HEK293 (cell line): ENCODE measurements at regions not wholly inside any gene's neighbourhood (a gene's known extent, or its start where the extent isn't known, plus 50 kb on each side); places are given as distances from the start of the nearest gene placed in this dataset.
A peak's percentile ranks its signal among the peaks of the same experiment; 100 is the strongest.

Source experiments
- CTCF ChIA-PET: fragments of 350-600 bp; formaldehyde crosslinking; extraction: SDS; loops from one replicate; lab custom pipeline; 2021; ENCODE audit warnings: antibody characterized with exemption; lab: Yijun Ruan, JAX
- POLR2A ChIA-PET: fragments of 300-600 bp; formaldehyde crosslinking; extraction: SDS; loops from one replicate; lab custom pipeline; 2020; ENCODE audit warnings: antibody characterized with exemption, inconsistent platforms; lab: Yijun Ruan, JAX
- H3K27ac ChIP-seq: fragments of 200-500 bp; sonication (Bioruptor generic); 2 replicates; pipeline ENCODE4 v1.5.1; 2014; ENCODE audit warnings: low read depth, low read length, control low read depth, inconsistent platforms; ENCODE audit errors: extremely low read depth
- H3K36me3 ChIP-seq, 2 experiments: fragments of 200-500 bp in 1 of 2; sonication (Bioruptor generic) in 1 of 2; 1 replicate in 1 of 2; 2 replicates in 1 of 2; pipeline ENCODE4 v1.5.1; 2014 to 2017; ENCODE audit warnings: inconsistent platforms in 2 of 2, low read length in 2 of 2; ENCODE audit not compliant: control insufficient read depth in 2 of 2, insufficient read depth in 1 of 2
- H3K4me1 ChIP-seq: fragments of 200-500 bp; sonication (Bioruptor generic); 2 replicates; pipeline ENCODE4 v1.5.1; 2014; ENCODE audit warnings: mild to moderate bottlenecking, low read length, inconsistent platforms; ENCODE audit not compliant: control insufficient read depth, insufficient read depth
- H3K4me3 ChIP-seq: 2 replicates; pipeline ENCODE4 v1.5.1; 2011; ENCODE audit warnings: low read depth, mild to moderate bottlenecking, control low read depth, low read length, moderate library complexity
- H3K9me3 ChIP-seq: fragments of 200-500 bp; sonication (Bioruptor generic); 2 replicates; pipeline ENCODE4 v1.5.1; 2014; ENCODE audit warnings: low read depth, low read length, inconsistent platforms; ENCODE audit not compliant: control insufficient read depth, insufficient read depth
- BCL11B ChIP-seq: fragments of 450-650 bp; formaldehyde crosslinking; IDR thresholded peaks from 2 replicates; pipeline ENCODE4 v1.5.1; 2016; ENCODE audit warnings: low read depth, missing biosample characterization, missing genetic modification characterization
- HOXA7 ChIP-seq: sonication (generic); formaldehyde crosslinking; IDR thresholded peaks from 2 replicates; pipeline ENCODE4 v1.8.1; 2022; ENCODE audit warnings: missing genetic modification reagents, borderline replicate concordance
- KLF1 ChIP-seq: fragments of 450-650 bp; formaldehyde crosslinking; IDR thresholded peaks from 2 replicates; pipeline ENCODE4 v1.5.1; 2016; ENCODE audit warnings: missing biosample characterization, missing genetic modification characterization
- MEIS1 ChIP-seq: sonication (generic); formaldehyde crosslinking; IDR thresholded peaks from 2 replicates; pipeline ENCODE4 v1.8.1; 2022; ENCODE audit warnings: missing genetic modification reagents, mild to moderate bottlenecking, borderline replicate concordance
- SALL2 ChIP-seq: fragments of 450-650 bp; formaldehyde crosslinking; IDR thresholded peaks from 2 replicates; pipeline ENCODE4 v1.5.0; 2017; ENCODE audit warnings: missing biosample characterization, mild to moderate bottlenecking, missing genetic modification characterization, borderline replicate concordance
- SCRT1 ChIP-seq: fragments of 450-650 bp; formaldehyde crosslinking; IDR thresholded peaks from 2 replicates; pipeline ENCODE4 v1.5.1; 2016; ENCODE audit warnings: missing biosample characterization, missing genetic modification characterization, borderline replicate concordance
- SETDB1 ChIP-seq: IDR thresholded peaks from one replicate; pipeline ENCODE4 v1.6.1; 2017; ENCODE audit warnings: mild to moderate bottlenecking, low read length, moderate library complexity, mixed read lengths; ENCODE audit not compliant: insufficient read length
- TCF7L2 ChIP-seq: IDR thresholded peaks from 2 replicates; pipeline ENCODE4 v1.6.1; 2011; ENCODE audit warnings: low read depth, mild to moderate bottlenecking, inconsistent platforms, low read length, moderate library complexity, borderline replicate concordance
- YY1 ChIP-seq: fragments of 450-650 bp; formaldehyde crosslinking; IDR thresholded peaks from 2 replicates; pipeline ENCODE4 v1.5.1; 2018; ENCODE audit warnings: missing biosample characterization, missing genetic modification characterization
- ZBTB17 ChIP-seq: fragments of 450-650 bp; formaldehyde crosslinking; IDR thresholded peaks from 2 replicates; pipeline ENCODE4 v1.5.1; 2016; ENCODE audit warnings: missing biosample characterization, missing genetic modification characterization
- ZIC2 ChIP-seq: fragments of 450-650 bp; formaldehyde crosslinking; IDR thresholded peaks from 2 replicates; pipeline ENCODE4 v1.5.1; 2016; ENCODE audit warnings: missing biosample characterization, missing genetic modification characterization
- ZNF140 ChIP-seq: fragments of 450-650 bp; formaldehyde crosslinking; IDR thresholded peaks from 2 replicates; pipeline ENCODE4 v1.5.1; 2016; ENCODE audit warnings: missing biosample characterization, missing genetic modification characterization
- ZNF157 ChIP-seq: fragments of 450-650 bp; formaldehyde crosslinking; IDR thresholded peaks from 2 replicates; pipeline ENCODE4 v1.5.1; 2016; ENCODE audit warnings: missing biosample characterization, missing genetic modification characterization
- ZNF18 ChIP-seq: fragments of 450-650 bp; formaldehyde crosslinking; IDR thresholded peaks from 2 replicates; pipeline ENCODE4 v1.5.1; 2016; ENCODE audit warnings: missing biosample characterization, missing genetic modification characterization
- ZNF223 ChIP-seq: fragments of 450-650 bp; formaldehyde crosslinking; IDR thresholded peaks from 2 replicates; pipeline ENCODE4 v1.5.1; 2016; ENCODE audit warnings: missing biosample characterization, missing genetic modification characterization
- ZNF24 ChIP-seq: fragments of 450-650 bp; formaldehyde crosslinking; IDR thresholded peaks from 2 replicates; pipeline ENCODE4 v1.5.1; 2016; ENCODE audit warnings: missing biosample characterization, missing genetic modification characterization
- ZNF302 ChIP-seq: fragments of 450-650 bp; formaldehyde crosslinking; IDR thresholded peaks from 2 replicates; pipeline ENCODE4 v1.5.1; 2016; ENCODE audit warnings: missing biosample characterization, missing genetic modification characterization, low read depth
- ZNF335 ChIP-seq: fragments of 450-650 bp; formaldehyde crosslinking; conservative IDR thresholded peaks from 2 replicates; pipeline ENCODE4 v1.5.1; 2016; ENCODE audit warnings: missing biosample characterization, missing genetic modification characterization
- ZNF362 ChIP-seq: fragments of 450-650 bp; formaldehyde crosslinking; IDR thresholded peaks from 2 replicates; pipeline ENCODE4 v1.5.1; 2016; ENCODE audit warnings: missing biosample characterization, missing genetic modification characterization
- ZNF404 ChIP-seq: fragments of 450-650 bp; formaldehyde crosslinking; IDR thresholded peaks from 2 replicates; pipeline ENCODE4 v1.5.1; 2017; ENCODE audit warnings: missing biosample characterization, missing genetic modification characterization
- ZNF423 ChIP-seq: fragments of 450-650 bp; formaldehyde crosslinking; IDR thresholded peaks from 2 replicates; pipeline ENCODE4 v1.5.1; 2016; ENCODE audit warnings: missing biosample characterization, missing genetic modification characterization
- ZNF449 ChIP-seq: fragments of 450-650 bp; formaldehyde crosslinking; IDR thresholded peaks from 2 replicates; pipeline ENCODE4 v1.5.1; 2017; ENCODE audit warnings: missing biosample characterization, mild to moderate bottlenecking, missing genetic modification characterization, moderate library complexity
- ZNF488 ChIP-seq: fragments of 450-650 bp; formaldehyde crosslinking; IDR thresholded peaks from 2 replicates; pipeline ENCODE4 v1.5.1; 2016; ENCODE audit warnings: missing biosample characterization, missing genetic modification characterization
- ZNF530 ChIP-seq: fragments of 450-650 bp; formaldehyde crosslinking; IDR thresholded peaks from 2 replicates; pipeline ENCODE4 v1.5.1; 2016; ENCODE audit warnings: low read depth, missing biosample characterization, missing genetic modification characterization
- ZNF548 ChIP-seq: fragments of 450-650 bp; formaldehyde crosslinking; IDR thresholded peaks from 2 replicates; pipeline ENCODE4 v1.5.1; 2016; ENCODE audit warnings: missing biosample characterization, missing genetic modification characterization
- ZNF549 ChIP-seq: fragments of 450-650 bp; IDR thresholded peaks from 2 replicates; pipeline ENCODE4 v1.5.1; 2018; ENCODE audit warnings: missing biosample characterization, missing genetic modification characterization, mild to moderate bottlenecking, inconsistent platforms, moderate library complexity
- ZNF561 ChIP-seq: fragments of 450-650 bp; IDR thresholded peaks from 2 replicates; pipeline ENCODE4 v1.5.1; 2018; ENCODE audit warnings: missing biosample characterization, missing genetic modification characterization, borderline replicate concordance
- ZNF610 ChIP-seq: fragments of 450-650 bp; formaldehyde crosslinking; IDR thresholded peaks from 2 replicates; pipeline ENCODE4 v1.5.1; 2016; ENCODE audit warnings: missing biosample characterization, missing genetic modification characterization, borderline replicate concordance
- ZNF639 ChIP-seq: fragments of 450-650 bp; formaldehyde crosslinking; IDR thresholded peaks from 2 replicates; pipeline ENCODE4 v1.5.1; 2016; ENCODE audit warnings: missing biosample characterization, missing genetic modification characterization
- ZNF645 ChIP-seq: fragments of 450-650 bp; formaldehyde crosslinking; IDR thresholded peaks from 2 replicates; pipeline ENCODE4; 2016; ENCODE audit warnings: missing biosample characterization, missing genetic modification characterization
- ZNF792 ChIP-seq: fragments of 450-650 bp; formaldehyde crosslinking; IDR thresholded peaks from 2 replicates; pipeline ENCODE4 v1.5.1; 2016; ENCODE audit warnings: missing biosample characterization, missing genetic modification characterization

- TF ChIP-seq ZNF449 (tag by site-specific recombination): no peak
- no peak for TF ChIP-seq ZNF610 (tag by site-specific recombination)
- no peak for TF ChIP-seq SETDB1
These were observed 112.5 kb upstream of the WDR11 start (continued) for GRCh38 chr10:120738658-120739057.

- no peaks in the 10 kb centered on the region for H3K9me3 ChIP-seq
- POLR2A ChIA-PET: interaction anchor here (0.6 kb wide), 1 partner anchor 162 kb away, joined by 4 read pairs; no protein-coding TSS in a partner anchor
- H3K36me3 ChIP-seq: no peaks in the 10 kb centered on the region
- no peaks in the 10 kb centered on the region for H3K4me1 ChIP-seq
- no peak overlapping the region for H3K4me3 ChIP-seq
- CTCF ChIA-PET: no interaction called here
- H3K27ac ChIP-seq: no peak overlapping the region
- TF ChIP-seq ZNF302 (no peak), ZNF362 (tag by site-specific recombination) (no peak), ZNF561 (tag by site-specific recombination) (0 out of 2 replicates have a peak, but pooled peaks have one; percentile 62), ZNF157 (tag by site-specific recombination) (no peak), HOXA7 (no peak), KLF1 (tag by site-specific recombination) (no peak), ZIC2 (tag by site-specific recombination) (peak; percentile 98), ZNF404 (no peak), ZNF548 (tag by site-specific recombination) (no peak), ZNF639 (tag by site-specific recombination) (no peak), MEIS1 (no peak), ZNF18 (peak; percentile 69), ZNF140 (tag by site-specific recombination) (no peak), ZNF423 (tag by site-specific recombination) (0 out of 2 replicates have a peak, but pooled peaks have one; percentile 37), ZNF335 (tag by site-specific recombination) (peak; percentile 19; the same call in 1 of the 2 replicates), TCF7L2 (no peak), ZNF223 (tag by site-specific recombination) (no peak), SALL2 (tag by site-specific recombination) (no peak), YY1 (tag by site-specific recombination) (peak; percentile 17; the same call in 1 of the 2 replicates), SCRT1 (tag by site-specific recombination) (no peak), BCL11B (tag by site-specific recombination) (no peak), ZNF549 (tag by site-specific recombination) (no peak), ZBTB17 (tag by site-specific recombination) (0 out of 2 replicates have a peak, but pooled peaks have one; percentile 16), ZNF792 (tag by site-specific recombination) (no peak), ZNF530 (tag by site-specific recombination) (no peak), ZNF24 (no peak), ZNF488 (tag by site-specific recombination) (no peak), ZNF645 (tag by site-specific recombination) (no peak)
These were observed 109.8 kb upstream of the WDR11 start for GRCh38 chr10:120741396-120741795.
